B cell (primary cell): ENCODE measurements at regions not wholly inside any gene's neighbourhood (a gene's known extent, or its start where the extent isn't known, plus 50 kb on each side); places are given as distances from the start of the nearest gene placed in this dataset.

Source experiments
- ATAC-seq: fragments of 200-7000 bp; cut with Tn5 transposase; one replicate; pipeline ENCODE4 v1.10.0; 2021; ENCODE audit warnings: low read depth, mild to moderate bottlenecking, moderate number of reproducible peaks, moderate library complexity
- CTCF ChIA-PET: fragments of 350-600 bp; sonication (Branson Sonifier 250); formaldehyde crosslinking; loops from one replicate; lab custom pipeline; 2021; ENCODE audit warnings: antibody characterized with exemption, inconsistent platforms; lab: Charles Lee
- POLR2A ChIA-PET: fragments of 350-600 bp; sonication (Branson Sonifier 250); formaldehyde crosslinking; loops from one replicate; lab custom pipeline; 2021; ENCODE audit warnings: antibody characterized with exemption; lab: Charles Lee
- DNase-seq: peaks from one replicate; pipeline ENCODE4 v3.0.0; 2013
- H2AFZ ChIP-seq: 2 replicates; pipeline ENCODE4 v1.6.1; 2012; ENCODE audit warnings: mild to moderate bottlenecking, low read depth, low read length; ENCODE audit not compliant: insufficient read depth, poor library complexity, severe bottlenecking
- H3K27ac ChIP-seq, 2 donors: 1 replicate in 1 of 2; 2 replicates in 1 of 2; pipeline ENCODE4 v1.5.1; 2012 to 2013; ENCODE audit warnings: low read length in 2 of 2, mild to moderate bottlenecking in 2 of 2, moderate library complexity in 1 of 2
- H3K27me3 ChIP-seq, 4 experiments: fragments of 200-600 bp in 1 of 4; sonication (generic) in 1 of 4; replicated peaks in 1 of 4; 1 replicate in 2 of 4; 2 replicates in 2 of 4; pipeline versions ENCODE4 v1.6.1 to v1.7.0; 2013 to 2016; ENCODE audit warnings: low read length in 3 of 4, mild to moderate bottlenecking in 2 of 4, mixed read lengths in 1 of 4, moderate library complexity in 1 of 4; ENCODE audit not compliant: insufficient read depth in 4 of 4, control insufficient read depth in 3 of 4; ENCODE audit errors: control extremely low read depth in 1 of 4
- H3K36me3 ChIP-seq, 2 experiments: replicated peaks in 1 of 2; 1 replicate in 1 of 2; 2 replicates in 1 of 2; pipeline versions ENCODE4 v1.6.1 to v1.7.1; 2013; ENCODE audit warnings: low read length in 1 of 2; ENCODE audit not compliant: insufficient read depth in 2 of 2, control insufficient read depth in 1 of 2; ENCODE audit errors: control extremely low read depth in 1 of 2, extremely low read depth in 1 of 2
- H3K4me1 ChIP-seq, 2 donors: fragments of 200-600 bp in 1 of 2; sonication (generic) in 1 of 2; 1 replicate in 1 of 2; 2 replicates in 1 of 2; pipeline versions ENCODE4 v1.5.1 to v1.6.1; 2013 to 2017; ENCODE audit warnings: low read length in 2 of 2; ENCODE audit not compliant: control insufficient read depth in 2 of 2, insufficient read depth in 2 of 2
- H3K4me2 ChIP-seq: replicated peaks from 2 replicates; pipeline ENCODE3; 2012; ENCODE audit warnings: mild to moderate bottlenecking, low read depth, low read length; ENCODE audit not compliant: poor library complexity, severe bottlenecking
- H3K4me3 ChIP-seq, 5 experiments: fragments of 200-600 bp in 1 of 5; sonication (generic) in 1 of 5; 1 replicate in 3 of 5; 2 replicates in 2 of 5; pipeline versions ENCODE4 v1.5.1 to v1.7.0; 2011 to 2016; ENCODE audit warnings: low read length in 4 of 5, mild to moderate bottlenecking in 4 of 5, low read depth in 2 of 5, control low read depth in 1 of 5, moderate library complexity in 1 of 5; ENCODE audit not compliant: insufficient read depth in 1 of 5; ENCODE audit errors: control extremely low read depth in 1 of 5, extremely low read depth in 1 of 5
- H3K79me2 ChIP-seq: fragments of 200-600 bp; sonication (generic); one replicate; pipeline ENCODE4 v1.6.0; 2016; ENCODE audit warnings: low read length; ENCODE audit not compliant: control insufficient read depth, insufficient read depth
- H3K9ac ChIP-seq: fragments of 200-600 bp; sonication (generic); 2 replicates; pipeline ENCODE4 v1.6.1; 2017; ENCODE audit warnings: mild to moderate bottlenecking, low read length, moderate library complexity
- H3K9me3 ChIP-seq, 3 donors: one replicate each; pipeline versions ENCODE4 v1.6.1 to v1.7.1; 2013; ENCODE audit warnings: low read length in 2 of 3; ENCODE audit not compliant: control insufficient read depth in 2 of 3, insufficient read depth in 1 of 3; ENCODE audit errors: control extremely low read depth in 1 of 3
- H4K20me1 ChIP-seq: 2 replicates; pipeline ENCODE4 v1.6.0; 2012; ENCODE audit warnings: mild to moderate bottlenecking, low read length; ENCODE audit not compliant: insufficient read depth, control insufficient read depth, poor library complexity, severe bottlenecking
- H3K27ac Mint-ChIP-seq: one replicate; pipeline ENCODE4 v1.8.0; 2021; ENCODE audit warnings: mixed read lengths
- H3K27me3 Mint-ChIP-seq: one replicate; pipeline ENCODE4 v1.8.0; 2021; ENCODE audit warnings: mixed read lengths
- H3K4me1 Mint-ChIP-seq: one replicate; pipeline ENCODE4 v1.8.0; 2021; ENCODE audit warnings: mixed read lengths
- H3K4me3 Mint-ChIP-seq: one replicate; pipeline ENCODE4 v1.8.0; 2021; ENCODE audit warnings: mixed read lengths
- H3K9me3 Mint-ChIP-seq: one replicate; pipeline ENCODE4 v1.8.0; 2022; ENCODE audit warnings: mixed read lengths; ENCODE audit not compliant: insufficient read depth
- EZH2 ChIP-seq: IDR thresholded peaks from 2 replicates; pipeline ENCODE4 v1.6.1; 2012; ENCODE audit warnings: borderline replicate concordance, low read depth, mild to moderate bottlenecking, moderate library complexity, low read length; ENCODE audit not compliant: insufficient read depth, poor library complexity, severe bottlenecking
- WGBS: methylation state at CpG from one replicate; pipeline ENCODE4 v1.1.5; 2013; ENCODE audit warnings: missing lambda C conversion rate; ENCODE audit not compliant: insufficient coverage; 5-methylcytosine and 5-hydroxymethylcytosine counted together
- intact Hi-C: fragments of 100-400 bp; cut with micrococcal nuclease; formaldehyde crosslinking; loops from one replicate; pipeline ENCODE4 v1.10.0; 2022
- TF ChIP-seq, protein P1 (sequence below): fragments of 200-600 bp; IDR thresholded peaks from one replicate; pipeline ENCODE4 v1.8.0; 2022; ENCODE audit warnings: antibody characterized with exemption, mild to moderate bottlenecking

GRCh38 chr18:39743463-39743862 lies 2177.9 kb upstream of the CELF4 start:
- H3K4me1 Mint-ChIP-seq: no peaks in the 10 kb centered on the region
- no peaks in the 10 kb centered on the region for H3K36me3 ChIP-seq
- H3K9me3 ChIP-seq: no peaks in the 10 kb centered on the region
- no peak overlapping the region for H3K4me3 Mint-ChIP-seq
- H3K27me3 Mint-ChIP-seq: no peaks in the 10 kb centered on the region
- no peak overlapping the region for H3K27ac Mint-ChIP-seq
- ChIA-PET POLR2A (no interaction called here), CTCF (no interaction called here)
- no peak overlapping the region for H3K27ac ChIP-seq
- no peaks in the 10 kb centered on the region for H4K20me1 ChIP-seq
- H3K79me2 ChIP-seq: no peaks in the 10 kb centered on the region
- no peaks in the 10 kb centered on the region for H3K4me1 ChIP-seq
- no peak overlapping the region for H3K9ac ChIP-seq
- no peaks in the 10 kb centered on the region for H3K27me3 ChIP-seq
- no peak overlapping the region for H3K4me3 ChIP-seq
- H3K9me3 Mint-ChIP-seq: peaks cover 2% of the 10 kb centered on the region
- no peak overlapping the region for H2AFZ ChIP-seq
- no peak for TF ChIP-seq EZH2
- TF ChIP-seq, protein P1, sequence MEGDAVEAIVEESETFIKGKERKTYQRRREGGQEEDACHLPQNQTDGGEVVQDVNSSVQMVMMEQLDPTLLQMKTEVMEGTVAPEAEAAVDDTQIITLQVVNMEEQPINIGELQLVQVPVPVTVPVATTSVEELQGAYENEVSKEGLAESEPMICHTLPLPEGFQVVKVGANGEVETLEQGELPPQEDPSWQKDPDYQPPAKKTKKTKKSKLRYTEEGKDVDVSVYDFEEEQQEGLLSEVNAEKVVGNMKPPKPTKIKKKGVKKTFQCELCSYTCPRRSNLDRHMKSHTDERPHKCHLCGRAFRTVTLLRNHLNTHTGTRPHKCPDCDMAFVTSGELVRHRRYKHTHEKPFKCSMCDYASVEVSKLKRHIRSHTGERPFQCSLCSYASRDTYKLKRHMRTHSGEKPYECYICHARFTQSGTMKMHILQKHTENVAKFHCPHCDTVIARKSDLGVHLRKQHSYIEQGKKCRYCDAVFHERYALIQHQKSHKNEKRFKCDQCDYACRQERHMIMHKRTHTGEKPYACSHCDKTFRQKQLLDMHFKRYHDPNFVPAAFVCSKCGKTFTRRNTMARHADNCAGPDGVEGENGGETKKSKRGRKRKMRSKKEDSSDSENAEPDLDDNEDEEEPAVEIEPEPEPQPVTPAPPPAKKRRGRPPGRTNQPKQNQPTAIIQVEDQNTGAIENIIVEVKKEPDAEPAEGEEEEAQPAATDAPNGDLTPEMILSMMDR: no peak
- ATAC-seq: no peak
- H3K4me2 ChIP-seq: no peak overlapping the region
- DNase-seq: no peak
- intact Hi-C loops: no loop called here

- no peak overlapping the region for H2AFZ ChIP-seq
- no peak for ATAC-seq
- H3K9me3 ChIP-seq: no peaks in the 10 kb centered on the region
- WGBS: 97% methylated on average over 5 of the region's 8 CpGs
- H3K4me1 ChIP-seq: no peaks in the 10 kb centered on the region
- H3K4me3 ChIP-seq: no peak overlapping the region
- no peak overlapping the region for H3K27ac Mint-ChIP-seq
- no peaks in the 10 kb centered on the region for H3K27me3 ChIP-seq
- no peak overlapping the region for H3K4me2 ChIP-seq
- no peaks in the 10 kb centered on the region for H4K20me1 ChIP-seq
- H3K4me3 Mint-ChIP-seq: no peak overlapping the region
- DNase-seq: no peak
- intact Hi-C loops: no loop called here
- H3K27me3 Mint-ChIP-seq: no peaks in the 10 kb centered on the region
- H3K9ac ChIP-seq: no peak overlapping the region
- H3K27ac ChIP-seq: no peak overlapping the region
- ChIA-PET POLR2A (no interaction called here), CTCF (no interaction called here)
- H3K79me2 ChIP-seq: no peaks in the 10 kb centered on the region
- TF ChIP-seq EZH2: no peak
- H3K36me3 ChIP-seq: no peaks in the 10 kb centered on the region
- H3K4me1 Mint-ChIP-seq: no peaks in the 10 kb centered on the region
- peaks cover 2% of the 10 kb centered on the region for H3K9me3 Mint-ChIP-seq
Measured at GRCh38 chr18:39741755-39742466, 2176.3 kb upstream of the CELF4 start.
